ENCODE measurements at regions not wholly inside any gene's neighbourhood (a gene's known extent, or its start where the extent isn't known, plus 50 kb on each side); places are given as distances from the start of the nearest gene placed in this dataset.
"Not testable (repeated sequence)": the region's sequence is repeated elsewhere in the genome, so short reads cannot be mapped to it uniquely, and the experiment has no call there.

GRCh38 chr1:157255891-157256290 lies 117.7 kb upstream of the ETV3 start:
- not testable (repeated sequence) for DNase-seq (ENCODE audit: low spot score)

GRCh38 chr1:157254183-157254582 lies 116.0 kb upstream of the ETV3 start:
- not testable (repeated sequence) for DNase-seq (ENCODE audit: low spot score)

- no peak for DNase-seq (ENCODE audit: low spot score)
Measured at GRCh38 chr1:157252473-157252872, 114.3 kb upstream of the ETV3 start.

- DNase-seq (ENCODE audit: low spot score): no peak
Measured at GRCh38 chr1:157249739-157250138, 111.5 kb upstream of the ETV3 start.

GRCh38 chr1:157249326-157249725 lies 111.1 kb upstream of the ETV3 start:
- no peak for DNase-seq (ENCODE audit: low spot score)

- not testable (repeated sequence) for DNase-seq (ENCODE audit: low spot score)
Measured at GRCh38 chr1:157247764-157248049, 109.5 kb upstream of the ETV3 start.

GRCh38 chr1:157247005-157247763 lies 109.0 kb upstream of the ETV3 start:
- DNase-seq (ENCODE audit: low spot score): no peak

GRCh38 chr1:157245823-157246222 lies 107.6 kb upstream of the ETV3 start:
- no peak for DNase-seq (ENCODE audit: low spot score)

GRCh38 chr1:157241185-157241538 lies 103.0 kb upstream of the ETV3 start:
- no peak for DNase-seq (ENCODE audit: low spot score)

- DNase-seq (ENCODE audit: low spot score): no peak
Measured at GRCh38 chr1:157240495-157241184, 102.4 kb upstream of the ETV3 start.

GRCh38 chr1:157239936-157240335 lies 101.7 kb upstream of the ETV3 start:
- DNase-seq (ENCODE audit: low spot score): no peak

GRCh38 chr1:157238585-157238984 lies 100.4 kb upstream of the ETV3 start:
- no peak for DNase-seq (ENCODE audit: low spot score)

GRCh38 chr1:157237981-157238380 lies 99.8 kb upstream of the ETV3 start:
- no peak for DNase-seq (ENCODE audit: low spot score)

- DNase-seq (ENCODE audit: low spot score): no peak
Measured at GRCh38 chr1:157237522-157237921, 99.3 kb upstream of the ETV3 start.

GRCh38 chr1:157236072-157236471 lies 97.9 kb upstream of the ETV3 start:
- no peak for DNase-seq (ENCODE audit: low spot score)

GRCh38 chr1:157235307-157235706 lies 97.1 kb upstream of the ETV3 start:
- no peak for DNase-seq (ENCODE audit: low spot score)

GRCh38 chr1:157234705-157235273 lies 96.6 kb upstream of the ETV3 start:
- DNase-seq (ENCODE audit: low spot score): no peak

GRCh38 chr1:157233131-157233530 lies 94.9 kb upstream of the ETV3 start:
- no peak for DNase-seq (ENCODE audit: low spot score)

- no peak for DNase-seq (ENCODE audit: low spot score)
Measured at GRCh38 chr1:157231846-157232525, 93.8 kb upstream of the ETV3 start.

- DNase-seq (ENCODE audit: low spot score): no peak
Measured at GRCh38 chr1:157230500-157230899, 92.3 kb upstream of the ETV3 start.

- DNase-seq (ENCODE audit: low spot score): no peak
Measured at GRCh38 chr1:157227700-157228099, 89.5 kb upstream of the ETV3 start.

GRCh38 chr1:157226739-157227138 lies 88.5 kb upstream of the ETV3 start:
- no peak for DNase-seq (ENCODE audit: low spot score)

GRCh38 chr1:157219600-157219999 lies 81.4 kb upstream of the ETV3 start:
- DNase-seq (ENCODE audit: low spot score): no peak

All from CD4-positive, alpha-beta T cell treated with Interleukin-15 for 4 hours (primary cell).